PC-9 (cell line): ENCODE measurements at regions not wholly inside any gene's neighbourhood (a gene's known extent, or its start where the extent isn't known, plus 50 kb on each side); places are given as distances from the start of the nearest gene placed in this dataset.

Experiments
- BruUV-seq: library from RNA; stranded (reverse); fragments of 400-500 nt; replicated peaks from 2 replicates; lab custom pipeline; 2021; lab: Mats Ljungman, UMichigan
- CTCF ChIA-PET: fragments of 300-600 bp; sonication (Branson Sonifier 250); formaldehyde crosslinking; loops from one replicate; lab custom pipeline; 2022; ENCODE audit warnings: antibody characterized with exemption; lab: Charles Lee
- POLR2A ChIA-PET: fragments of 300-600 bp; sonication (Branson Sonifier 250); formaldehyde crosslinking; loops from one replicate; lab custom pipeline; 2022; ENCODE audit warnings: antibody characterized with exemption; ENCODE audit not compliant: unreplicated experiment; lab: Charles Lee
- DNase-seq, 2 experiments: peaks; one replicate each; pipeline versions ENCODE4 v3.0.0 to v3.0.0-alpha.2; 2015 to 2022; ENCODE audit warnings: mixed read lengths in 1 of 2
- H2AFZ ChIP-seq: fragments of 200-600 bp; sonication (generic); 2 replicates; pipeline ENCODE4 v1.8.1; 2017; ENCODE audit warnings: antibody characterized with exemption
- H3F3A ChIP-seq: fragments of 200-600 bp; sonication (generic); 2 replicates; pipeline ENCODE4 v1.8.1; 2017; ENCODE audit warnings: antibody characterized with exemption, mild to moderate bottlenecking, low read depth; ENCODE audit not compliant: insufficient read depth
- H3K27ac ChIP-seq: fragments of 200-600 bp; sonication (generic); 2 replicates; pipeline ENCODE4 v1.6.1; 2016; ENCODE audit warnings: mixed run types
- H3K27me3 ChIP-seq: fragments of 200-600 bp; sonication (generic); 2 replicates; pipeline ENCODE4 v1.6.1; 2016; ENCODE audit warnings: low read depth, mixed run types; ENCODE audit not compliant: insufficient read depth
- H3K36me3 ChIP-seq: fragments of 200-600 bp; sonication (generic); 2 replicates; pipeline ENCODE4 v1.6.1; 2016; ENCODE audit warnings: low read depth, mixed run types
- H3K4me1 ChIP-seq: fragments of 200-600 bp; sonication (generic); replicated peaks from 2 replicates; pipeline ENCODE4 v1.6.1; 2016; ENCODE audit warnings: mixed run types; ENCODE audit not compliant: insufficient read depth
- H3K4me2 ChIP-seq: fragments of 200-600 bp; sonication (generic); 2 replicates; pipeline ENCODE4 v1.6.1; 2017; ENCODE audit warnings: mixed run types
- H3K4me3 ChIP-seq: fragments of 200-600 bp; sonication (generic); 2 replicates; pipeline ENCODE4 v1.6.1; 2016; ENCODE audit warnings: mixed run types
- H3K79me2 ChIP-seq: fragments of 200-600 bp; sonication (generic); 2 replicates; pipeline ENCODE4 v1.6.1; 2017; ENCODE audit warnings: low read depth, mixed run types
- H3K9me2 ChIP-seq: fragments of 200-600 bp; sonication (generic); 2 replicates; pipeline ENCODE4 v1.8.1; 2017; ENCODE audit warnings: mild to moderate bottlenecking; ENCODE audit not compliant: insufficient read depth
- H3K9me3 ChIP-seq: fragments of 200-600 bp; sonication (generic); 2 replicates; pipeline ENCODE4 v1.8.1; 2016; ENCODE audit warnings: low read depth; ENCODE audit not compliant: insufficient read depth
- H4K20me1 ChIP-seq: fragments of 200-600 bp; sonication (generic); 2 replicates; pipeline ENCODE4 v1.8.1; 2017; ENCODE audit not compliant: insufficient read depth
- EZH2 ChIP-seq: fragments of 200-600 bp; sonication (generic); IDR thresholded peaks from 2 replicates; pipeline ENCODE4 v1.8.0; 2017; ENCODE audit warnings: antibody characterized with exemption, low read depth
- intact Hi-C: fragments of 100-400 bp; cut with micrococcal nuclease; formaldehyde crosslinking; loops from one replicate; pipeline ENCODE4 v1.10.0; 2022; ENCODE audit not compliant: unreplicated experiment
- TF ChIP-seq, protein P1 (sequence below): fragments of 200-600 bp; sonication (generic); conservative IDR thresholded peaks from 2 replicates; pipeline ENCODE4 v1.6.1; 2017; ENCODE audit warnings: mixed run types, antibody characterized with exemption, mild to moderate bottlenecking, moderate library complexity

- H3K36me3 ChIP-seq: no peaks in the 10 kb centered on the region
- H3K4me2 ChIP-seq: no peak overlapping the region
- no peak overlapping the region for H2AFZ ChIP-seq
- H3K4me3 ChIP-seq: no peak overlapping the region
- H3K27ac ChIP-seq: no peak overlapping the region
- no peaks in the 10 kb centered on the region for H3K27me3 ChIP-seq
- no peaks in the 10 kb centered on the region for H3F3A ChIP-seq
- H3K4me1 ChIP-seq: no peaks in the 10 kb centered on the region
- ChIA-PET CTCF (no interaction called here), POLR2A (no interaction called here)
- no TSS peak for BruUV-seq
- no peak for DNase-seq
- intact Hi-C loops: no loop called here
- no peaks in the 10 kb centered on the region for H3K9me2 ChIP-seq
- H3K79me2 ChIP-seq: no peaks in the 10 kb centered on the region
- H3K9me3 ChIP-seq: no peaks in the 10 kb centered on the region
- TF ChIP-seq EZH2: no peak
- TF ChIP-seq, protein P1, sequence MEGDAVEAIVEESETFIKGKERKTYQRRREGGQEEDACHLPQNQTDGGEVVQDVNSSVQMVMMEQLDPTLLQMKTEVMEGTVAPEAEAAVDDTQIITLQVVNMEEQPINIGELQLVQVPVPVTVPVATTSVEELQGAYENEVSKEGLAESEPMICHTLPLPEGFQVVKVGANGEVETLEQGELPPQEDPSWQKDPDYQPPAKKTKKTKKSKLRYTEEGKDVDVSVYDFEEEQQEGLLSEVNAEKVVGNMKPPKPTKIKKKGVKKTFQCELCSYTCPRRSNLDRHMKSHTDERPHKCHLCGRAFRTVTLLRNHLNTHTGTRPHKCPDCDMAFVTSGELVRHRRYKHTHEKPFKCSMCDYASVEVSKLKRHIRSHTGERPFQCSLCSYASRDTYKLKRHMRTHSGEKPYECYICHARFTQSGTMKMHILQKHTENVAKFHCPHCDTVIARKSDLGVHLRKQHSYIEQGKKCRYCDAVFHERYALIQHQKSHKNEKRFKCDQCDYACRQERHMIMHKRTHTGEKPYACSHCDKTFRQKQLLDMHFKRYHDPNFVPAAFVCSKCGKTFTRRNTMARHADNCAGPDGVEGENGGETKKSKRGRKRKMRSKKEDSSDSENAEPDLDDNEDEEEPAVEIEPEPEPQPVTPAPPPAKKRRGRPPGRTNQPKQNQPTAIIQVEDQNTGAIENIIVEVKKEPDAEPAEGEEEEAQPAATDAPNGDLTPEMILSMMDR: no peak
- no peaks in the 10 kb centered on the region for H4K20me1 ChIP-seq
Measured at GRCh38 chr9:18068900-18069299, 405.1 kb upstream of the ADAMTSL1 start.

DNA sequence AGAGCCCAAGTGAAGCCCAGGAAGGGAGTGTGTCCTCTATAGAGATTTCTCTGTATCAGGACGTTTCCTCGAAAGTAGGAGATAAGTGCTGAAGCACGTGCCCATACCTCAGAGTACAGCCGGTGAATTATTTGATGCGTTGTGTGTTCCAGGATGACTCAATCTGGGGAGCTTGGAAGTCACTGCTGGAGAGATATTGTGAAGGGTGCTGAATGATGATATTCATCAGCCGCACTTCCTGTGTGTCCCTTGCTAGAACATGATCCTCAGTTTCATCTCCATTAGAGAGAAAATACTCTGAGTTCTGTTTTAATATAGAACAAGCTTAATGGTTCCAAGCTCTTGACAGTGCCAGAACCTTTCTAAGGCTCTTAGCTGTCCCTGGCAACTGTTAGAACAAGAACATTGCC, 402.3 kb upstream of the ADAMTSL1 start:
- no peak for DNase-seq

DNA sequence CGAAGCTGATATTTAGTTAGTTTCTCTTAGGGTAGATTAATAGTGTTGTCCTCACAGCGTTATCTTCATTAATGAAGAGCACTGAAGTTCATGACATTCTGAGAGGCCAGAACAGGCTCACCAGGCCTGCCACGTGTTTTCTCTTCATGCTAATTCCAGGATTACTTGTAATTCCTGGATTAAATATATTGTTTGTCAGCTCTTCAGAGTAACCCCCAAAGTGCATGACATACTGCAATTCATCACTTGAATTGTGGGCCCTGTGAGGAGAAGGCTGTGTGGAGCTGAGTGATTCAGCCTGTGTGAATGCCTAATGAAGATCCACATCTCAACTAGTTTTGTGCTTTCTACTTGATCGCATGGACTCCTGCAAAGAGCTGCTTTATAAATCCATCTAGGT, 401.0 kb upstream of the ADAMTSL1 start:
- Histone ChIP-seq H3K79me2 (no peaks in the 10 kb centered on the region), H3F3A (no peaks in the 10 kb centered on the region), H3K36me3 (no peaks in the 10 kb centered on the region), H3K9me3 (no peaks in the 10 kb centered on the region), H2AFZ (no peak overlapping the region), H3K9me2 (no peaks in the 10 kb centered on the region), H3K4me1 (no peaks in the 10 kb centered on the region), H4K20me1 (no peaks in the 10 kb centered on the region), H3K4me2 (no peak overlapping the region), H3K4me3 (no peak overlapping the region), H3K27me3 (no peaks in the 10 kb centered on the region), H3K27ac (no peak overlapping the region)
- ChIA-PET CTCF (no interaction called here), POLR2A (no interaction called here)
- no TSS peak for BruUV-seq
- intact Hi-C loops: no loop called here
- no peak for TF ChIP-seq EZH2
- DNase-seq: no peak

More for the DNA sequence above, 402.3 kb upstream of the ADAMTSL1 start:
- H3K4me1 ChIP-seq: no peaks in the 10 kb centered on the region
- H3K4me3 ChIP-seq: no peak overlapping the region
- H2AFZ ChIP-seq: no peak overlapping the region
- ChIA-PET CTCF (no interaction called here), POLR2A (no interaction called here)
- no peaks in the 10 kb centered on the region for H3F3A ChIP-seq
- H4K20me1 ChIP-seq: no peaks in the 10 kb centered on the region
- H3K27ac ChIP-seq: no peak overlapping the region
- no peaks in the 10 kb centered on the region for H3K79me2 ChIP-seq
- BruUV-seq: no TSS peak
- intact Hi-C loops: no loop called here
- no peak for TF ChIP-seq EZH2
- TF ChIP-seq, protein P1: no peak
- no peaks in the 10 kb centered on the region for H3K9me2 ChIP-seq
- H3K36me3 ChIP-seq: no peaks in the 10 kb centered on the region
- no peaks in the 10 kb centered on the region for H3K27me3 ChIP-seq
- H3K4me2 ChIP-seq: no peak overlapping the region
- H3K9me3 ChIP-seq: no peaks in the 10 kb centered on the region

DNA sequence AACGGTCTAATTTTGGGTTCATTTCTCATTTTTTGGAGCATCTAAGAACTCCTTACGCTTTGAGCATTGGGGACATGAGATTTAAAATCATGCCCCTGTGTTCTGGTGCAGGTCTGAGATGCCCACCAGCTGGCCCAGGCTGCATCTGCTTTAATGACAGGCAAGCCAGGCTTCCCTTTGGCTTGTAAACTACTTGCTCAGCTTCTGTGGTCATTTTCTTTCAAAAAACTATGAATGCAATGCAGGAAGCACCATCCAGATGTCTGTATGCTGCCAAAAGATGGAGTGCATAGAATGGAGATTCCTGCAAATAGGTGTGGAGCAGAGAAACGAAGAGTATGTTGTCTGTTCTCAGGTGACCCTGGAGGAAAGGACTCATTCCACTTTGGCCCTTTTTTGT, 399.9 kb upstream of the ADAMTSL1 start:
- ChIA-PET CTCF (no interaction called here), POLR2A (no interaction called here)
- H3K4me1 ChIP-seq: no peaks in the 10 kb centered on the region
- no peak overlapping the region for H2AFZ ChIP-seq
- no peaks in the 10 kb centered on the region for H3F3A ChIP-seq
- no peaks in the 10 kb centered on the region for H4K20me1 ChIP-seq
- no TSS peak for BruUV-seq
- no peak overlapping the region for H3K4me2 ChIP-seq
- no peaks in the 10 kb centered on the region for H3K79me2 ChIP-seq
- no peak for DNase-seq
- H3K36me3 ChIP-seq: no peaks in the 10 kb centered on the region
- no peaks in the 10 kb centered on the region for H3K9me2 ChIP-seq
- no peak overlapping the region for H3K27ac ChIP-seq
- H3K27me3 ChIP-seq: no peaks in the 10 kb centered on the region
- H3K9me3 ChIP-seq: no peaks in the 10 kb centered on the region
- no peak overlapping the region for H3K4me3 ChIP-seq
- no peak for TF ChIP-seq EZH2
- TF ChIP-seq, protein P1: no peak
- intact Hi-C loops: no loop called here
